GM21526 (cell line): ENCODE measurements at regions not wholly inside any gene's neighbourhood (a gene's known extent, or its start where the extent isn't known, plus 50 kb on each side); places are given as distances from the start of the nearest gene placed in this dataset.
"Not testable (repeated sequence)": the region's sequence is repeated elsewhere in the genome, so short reads cannot be mapped to it uniquely, and the experiment has no call there.

Experiments
- ATAC-seq: cut with Tn5 transposase; IDR thresholded peaks from one replicate; pipeline ENCODE4 v1.9.1; 2021; ENCODE audit warnings: moderate library complexity; ENCODE audit not compliant: unreplicated experiment, low FRiP score

GRCh38 chr4:64857198-64857597 is 447.9 kb upstream of the TECRL start:
- no peak for ATAC-seq

DNA sequence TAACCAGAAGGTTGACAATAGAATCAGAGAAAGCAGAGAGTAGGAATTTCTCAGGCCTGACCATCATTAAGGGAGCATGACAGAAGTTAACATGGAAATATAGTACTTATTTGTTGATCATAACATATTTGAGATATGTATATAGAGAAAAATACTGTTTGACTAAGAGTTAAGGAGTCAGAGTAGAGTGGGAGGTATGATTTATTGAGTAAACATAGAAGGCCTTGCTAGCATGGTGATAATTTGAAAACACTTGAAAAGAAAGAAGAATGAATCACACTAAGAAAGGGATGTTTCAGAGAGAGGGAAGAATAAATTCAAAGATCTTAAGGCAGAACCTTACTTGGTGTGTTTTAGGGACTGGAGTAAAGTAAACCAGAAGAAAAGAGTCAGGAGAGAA is 437.2 kb upstream of the TECRL start:
- ATAC-seq, result no peak

- no peak for ATAC-seq
Measured at GRCh38 chr4:64829749-64830148, 420.5 kb upstream of the TECRL start.

DNA sequence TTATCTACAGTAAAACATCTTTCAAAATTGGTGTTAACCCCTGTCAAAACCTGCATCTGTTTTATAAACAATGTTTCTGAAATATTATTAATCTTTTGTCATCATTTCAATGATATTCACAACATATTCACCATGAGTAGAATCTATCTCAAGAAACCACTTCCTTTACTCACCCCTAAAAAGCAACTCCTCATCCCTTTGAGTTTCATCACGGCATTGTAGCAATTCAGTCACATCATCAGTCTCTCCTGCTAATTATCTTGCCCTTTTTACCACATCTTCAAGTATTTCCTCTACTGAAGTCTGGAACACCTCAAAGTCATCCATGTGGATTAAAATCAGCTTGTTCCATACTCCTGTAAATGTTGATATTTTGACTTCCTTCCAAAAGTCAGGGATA is 415.3 kb upstream of the TECRL start:
- ATAC-seq, result no peak

GRCh38 chr4:64822405-64822804 is 413.2 kb upstream of the TECRL start:
- no peak for ATAC-seq

DNA sequence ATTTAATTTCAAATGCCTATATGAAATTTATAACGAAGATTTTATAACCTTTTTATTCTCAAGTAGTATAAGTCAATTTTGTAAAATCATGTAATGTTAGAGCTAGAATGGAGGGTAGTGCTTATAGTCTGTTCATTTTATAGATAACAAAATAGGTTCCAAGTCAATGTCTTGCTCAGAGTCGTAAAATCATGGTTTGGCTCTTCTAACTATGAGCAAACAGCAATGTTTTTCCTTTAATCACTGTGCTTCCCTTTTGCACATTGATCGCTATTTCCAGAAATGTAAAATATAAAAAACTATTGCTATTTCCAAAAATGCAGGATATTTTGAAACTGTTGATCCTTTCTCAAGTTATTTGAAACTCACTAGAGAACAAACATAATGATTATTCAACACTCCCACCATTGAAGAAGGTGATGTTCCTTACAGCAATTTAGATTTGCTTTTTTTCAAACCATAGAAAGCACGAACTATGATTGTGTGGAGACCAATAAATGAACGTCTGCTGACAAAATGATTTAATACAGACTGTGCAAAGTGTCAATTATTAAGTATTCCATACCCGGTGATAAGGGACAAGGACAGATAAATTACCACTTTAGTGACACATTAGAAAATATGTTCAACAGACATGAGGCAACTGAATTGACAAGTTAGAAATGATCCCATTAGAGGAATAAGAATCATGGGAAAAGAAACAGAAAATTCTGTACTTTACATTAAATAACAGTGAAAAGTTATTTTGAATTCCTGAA is 412.1 kb upstream of the TECRL start:
- no peak for ATAC-seq

GRCh38 chr4:64814616-64815015 is 405.4 kb upstream of the TECRL start:
- ATAC-seq, result no peak

DNA sequence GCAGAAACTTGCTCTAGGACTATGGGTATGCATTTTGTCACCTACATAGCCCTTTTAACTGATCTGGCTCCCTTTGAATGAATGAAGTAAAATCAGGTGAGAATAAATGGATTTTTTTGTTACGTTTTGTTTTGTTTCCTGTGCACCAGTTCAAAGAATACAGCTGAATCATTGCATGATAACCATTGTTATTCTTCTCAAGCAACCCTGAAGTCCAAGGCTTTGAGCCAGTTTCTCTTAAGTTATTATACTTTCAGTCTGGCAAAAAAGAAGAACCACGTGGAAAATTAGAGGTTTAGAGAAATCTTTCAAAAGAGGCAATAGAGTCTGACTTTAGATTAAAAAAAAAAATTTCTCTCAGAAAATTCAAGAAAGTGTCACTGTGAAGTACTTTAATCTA is 398.6 kb upstream of the TECRL start:
- no peak for ATAC-seq

GRCh38 chr4:64799751-64800150 is 390.5 kb upstream of the TECRL start:
- no peak for ATAC-seq

DNA sequence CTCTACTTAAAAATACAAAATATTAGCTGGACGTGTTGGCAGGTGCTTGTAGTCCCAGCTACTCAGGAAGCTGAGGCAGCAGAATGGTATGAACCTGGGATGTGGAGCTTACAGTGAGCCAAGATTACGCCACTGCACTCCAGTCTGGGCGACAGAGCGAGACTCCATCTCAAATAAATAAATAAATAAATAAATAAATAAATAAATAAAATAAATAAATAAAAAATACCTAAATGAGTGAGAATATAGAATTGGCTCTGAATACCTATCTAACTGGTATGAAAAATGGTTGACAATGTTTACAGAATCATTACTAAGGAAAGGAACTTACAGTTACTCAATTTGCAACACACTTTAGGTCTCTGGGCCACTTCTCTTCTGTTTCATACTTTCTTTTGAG is 389.6 kb upstream of the TECRL start:
- ATAC-seq, result not testable (repeated sequence)

GRCh38 chr4:64796581-64796980 is 387.3 kb upstream of the TECRL start:
- no peak for ATAC-seq

- no peak for ATAC-seq
Measured at GRCh38 chr4:64784125-64784524, 374.9 kb upstream of the TECRL start.

GRCh38 chr4:64781737-64782326 is 372.6 kb upstream of the TECRL start:
- ATAC-seq, result no peak

DNA sequence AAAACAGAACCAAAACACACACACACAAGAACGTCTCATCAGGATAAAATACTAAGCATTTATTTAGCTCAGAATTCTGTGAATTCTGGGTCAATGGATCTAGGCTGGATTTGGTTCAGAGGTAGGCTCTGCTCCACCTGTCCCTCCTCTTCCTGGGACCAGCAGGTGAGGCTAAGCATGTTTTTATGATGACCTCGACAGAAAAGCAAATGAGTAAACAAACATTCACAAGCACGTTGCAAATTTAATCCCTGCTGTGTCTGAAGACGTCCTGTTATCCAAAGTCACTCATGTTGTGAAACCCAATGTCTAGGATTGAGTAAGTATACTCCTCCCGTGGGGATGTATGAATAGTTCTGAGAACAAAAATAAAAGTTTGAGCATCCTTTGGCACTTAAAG is 371.4 kb upstream of the TECRL start:
- no peak for ATAC-seq

DNA sequence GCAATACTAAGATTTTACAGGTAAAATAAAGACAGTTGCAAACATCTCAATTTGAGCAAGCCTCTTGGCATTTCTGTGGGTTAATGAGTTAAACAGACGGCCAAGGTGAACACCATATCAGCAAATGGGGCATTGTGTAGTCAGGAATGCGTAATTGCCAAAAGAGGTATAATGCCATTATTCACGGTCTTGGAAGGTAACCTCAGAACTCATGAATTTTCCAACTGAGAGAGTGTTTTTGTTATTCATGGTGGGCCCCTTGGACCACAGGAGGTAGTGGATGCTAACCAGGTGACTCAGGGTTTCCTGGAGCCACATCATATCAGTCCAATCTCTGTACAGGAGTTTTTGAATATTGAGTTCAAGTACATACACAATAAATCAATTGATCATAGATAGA is 368.0 kb upstream of the TECRL start:
- no peak for ATAC-seq

DNA sequence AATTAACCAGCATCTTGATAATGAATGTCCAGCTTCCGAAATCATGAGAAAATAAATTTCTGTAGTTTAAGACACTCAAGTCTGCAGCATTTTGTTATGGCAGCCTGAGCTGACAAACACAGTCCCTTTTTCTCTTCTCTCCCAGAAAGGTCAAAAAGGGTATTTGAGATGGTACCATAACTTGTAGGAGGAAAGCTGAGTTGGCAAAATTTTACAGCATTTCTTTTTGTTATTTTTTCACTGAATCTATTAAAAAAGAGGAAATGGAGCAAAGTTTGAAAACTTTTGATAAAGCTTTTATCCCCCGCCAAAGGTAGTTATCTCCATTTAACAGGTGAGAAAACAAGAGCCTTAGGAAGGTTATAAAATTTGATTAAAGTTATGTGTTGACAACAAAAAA is 367.6 kb upstream of the TECRL start:
- ATAC-seq, result no peak

DNA sequence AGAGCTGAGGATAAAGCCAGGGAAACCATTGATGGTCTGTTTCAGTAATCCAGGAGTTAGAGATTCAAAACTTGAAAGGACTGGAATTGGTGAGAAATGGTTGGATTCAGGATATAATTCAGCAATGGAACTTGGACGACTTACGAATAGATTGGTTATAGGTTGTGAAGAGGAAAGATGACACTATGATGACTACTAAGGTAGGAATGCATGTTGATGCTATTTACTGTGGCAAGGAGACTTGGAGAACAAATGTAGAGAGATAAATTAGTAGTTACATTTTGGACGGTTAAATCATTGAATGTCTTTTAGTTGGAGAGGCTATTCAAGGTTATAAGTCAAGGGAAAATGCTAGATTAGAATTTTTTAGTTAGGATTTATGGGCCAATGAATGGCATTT is 365.4 kb upstream of the TECRL start:
- no peak for ATAC-seq

GRCh38 chr4:64771149-64771548 is 361.9 kb upstream of the TECRL start:
- no peak for ATAC-seq

DNA sequence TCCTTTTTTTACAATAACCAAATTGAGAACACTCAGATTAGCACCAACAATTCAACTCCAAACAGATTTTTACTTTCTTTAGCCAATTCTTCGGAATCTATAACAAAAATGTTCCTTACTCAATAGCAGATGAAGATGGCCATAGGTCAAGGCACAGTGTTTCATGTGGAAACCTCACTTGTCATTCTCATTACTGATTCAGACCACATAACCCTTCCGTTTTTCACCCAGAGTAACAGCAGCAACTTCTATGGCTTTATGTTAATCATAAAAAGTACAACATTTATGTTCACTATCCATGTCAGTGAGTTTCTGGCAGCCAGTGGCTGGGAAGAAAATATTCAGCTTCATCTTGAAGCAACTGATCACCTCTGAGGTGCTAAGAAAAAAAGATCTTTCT is 358.3 kb upstream of the TECRL start:
- no peak for ATAC-seq

- no peak for ATAC-seq
Measured at GRCh38 chr4:64766565-64766964, 357.3 kb upstream of the TECRL start.

GRCh38 chr4:64756016-64756415 is 346.8 kb upstream of the TECRL start:
- no peak for ATAC-seq

DNA sequence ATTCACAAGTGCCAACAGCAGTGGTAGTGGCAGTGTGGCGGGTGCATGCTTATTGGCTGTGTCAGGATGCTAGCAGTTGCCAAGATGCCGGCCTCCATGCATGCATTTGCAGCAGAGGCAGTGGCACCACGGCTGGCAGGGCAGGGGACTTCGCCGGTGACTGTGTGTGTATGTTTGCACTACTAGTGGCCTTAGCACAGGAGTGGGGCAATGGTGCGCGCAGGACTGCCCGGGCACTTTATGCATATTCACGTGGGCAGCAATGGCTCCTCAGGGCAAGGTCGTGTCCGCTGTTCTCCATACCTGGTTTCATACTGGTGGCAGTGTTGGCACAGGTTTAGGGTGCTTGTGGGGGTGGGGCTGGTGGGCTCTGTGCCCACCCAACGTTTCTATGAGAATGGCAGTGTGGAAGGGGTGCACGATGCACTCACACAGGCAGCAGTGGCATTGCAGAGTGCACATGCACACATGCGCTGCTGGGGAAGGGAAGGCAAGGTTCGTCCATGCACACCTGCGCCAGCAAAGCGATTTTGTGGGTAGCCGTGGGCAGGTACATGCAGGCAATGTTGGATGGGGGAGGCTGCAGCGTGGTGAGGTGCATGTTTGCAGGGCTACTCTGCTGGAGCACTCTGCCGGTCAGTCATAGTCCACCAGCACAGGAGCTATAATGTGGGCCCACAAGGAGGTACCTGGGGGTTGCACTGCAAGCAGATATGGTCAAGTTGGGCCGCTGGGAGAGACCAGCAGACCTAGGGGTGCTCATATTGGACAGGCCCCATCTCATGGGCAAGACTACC is 338.9 kb upstream of the TECRL start:
- no peak for ATAC-seq
